ENCODE measurements at regions not wholly inside any gene's neighbourhood (a gene's known extent, or its start where the extent isn't known, plus 50 kb on each side); places are given as distances from the start of the nearest gene placed in this dataset.
A peak's percentile ranks its signal among the peaks of the same experiment; 100 is the strongest.
"Not testable (repeated sequence)": the region's sequence is repeated elsewhere in the genome, so short reads cannot be mapped to it uniquely, and the experiment has no call there.

DNA sequence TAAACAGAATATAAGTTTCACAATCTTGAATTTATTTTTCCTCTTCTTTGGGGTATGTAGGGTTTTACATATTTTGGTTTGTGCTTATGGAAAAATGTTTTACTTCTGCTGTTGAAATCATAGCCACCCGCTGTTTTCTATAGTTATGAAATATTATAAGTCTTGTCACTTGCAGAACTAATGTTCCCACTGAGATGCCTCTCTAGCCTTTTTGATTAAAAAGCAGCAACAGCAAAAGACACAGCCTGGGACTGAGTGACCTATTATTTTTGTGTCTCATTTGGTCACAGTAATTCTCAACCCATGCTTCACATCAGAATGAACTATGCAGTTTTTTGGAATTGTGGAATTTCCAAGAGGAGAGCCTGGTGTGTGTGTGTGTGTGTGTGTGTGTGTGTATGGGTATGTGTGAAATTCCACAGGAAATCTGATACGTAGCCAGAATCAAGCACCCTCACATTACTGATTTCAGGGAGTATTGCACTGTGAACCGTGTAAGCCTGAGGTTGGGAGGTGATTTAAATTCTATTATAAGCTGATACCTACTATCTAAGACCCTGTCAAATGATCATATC, 55.7 kb upstream of the FRMD6 start:
- peak overlapping the region; percentile 1 to 43 (median 38) for H3K27ac Mint-ChIP-seq
- no peaks in the 10 kb centered on the region for H3K9me3 Mint-ChIP-seq
- H3K4me1 Mint-ChIP-seq: peaks cover 33% of the 10 kb centered on the region

DNA sequence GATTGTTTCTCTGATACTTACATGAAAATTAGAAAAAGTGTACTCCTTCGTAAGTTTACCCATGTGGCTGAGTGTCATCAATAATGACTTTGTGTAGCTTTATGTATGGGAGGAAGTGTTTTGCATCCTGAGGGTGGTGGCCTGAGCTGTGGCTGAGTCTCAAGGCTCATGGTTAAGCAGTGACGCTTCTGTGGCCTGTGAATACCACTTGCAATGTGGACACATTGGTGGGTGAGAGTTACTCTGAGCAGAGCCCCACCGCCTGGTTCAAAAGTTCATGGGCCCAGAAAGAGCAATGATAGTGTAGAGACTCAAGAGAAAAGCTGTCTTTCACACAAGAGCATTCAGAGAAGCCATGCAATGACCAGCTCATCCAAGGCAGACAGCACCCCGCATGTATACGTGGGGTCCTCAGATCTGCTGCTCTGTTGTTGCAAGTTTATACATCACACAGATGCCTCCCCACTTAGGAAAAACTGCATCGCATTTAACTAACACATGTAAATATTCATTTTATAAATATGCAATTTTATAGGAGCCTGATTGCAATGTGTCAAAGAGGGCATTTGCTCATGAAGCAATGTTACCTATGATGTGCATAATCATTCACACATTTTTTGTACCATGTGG, 55.1 kb upstream of the FRMD6 start:
- Mint-ChIP-seq H3K36me3 (ENCODE audit: low read depth) (no peaks in the 10 kb centered on the region), H3K27ac (peak overlapping the region in 2 of 3 experiments; percentile 43 to 47), H3K4me3 (no peak overlapping the region), H3K4me1 (peaks cover 33% of the 10 kb centered on the region), H3K27me3 (ENCODE audit: low read depth) (no peaks in the 10 kb centered on the region), H3K9me3 (no peaks in the 10 kb centered on the region)
- TF ChIP-seq, protein P1, sequence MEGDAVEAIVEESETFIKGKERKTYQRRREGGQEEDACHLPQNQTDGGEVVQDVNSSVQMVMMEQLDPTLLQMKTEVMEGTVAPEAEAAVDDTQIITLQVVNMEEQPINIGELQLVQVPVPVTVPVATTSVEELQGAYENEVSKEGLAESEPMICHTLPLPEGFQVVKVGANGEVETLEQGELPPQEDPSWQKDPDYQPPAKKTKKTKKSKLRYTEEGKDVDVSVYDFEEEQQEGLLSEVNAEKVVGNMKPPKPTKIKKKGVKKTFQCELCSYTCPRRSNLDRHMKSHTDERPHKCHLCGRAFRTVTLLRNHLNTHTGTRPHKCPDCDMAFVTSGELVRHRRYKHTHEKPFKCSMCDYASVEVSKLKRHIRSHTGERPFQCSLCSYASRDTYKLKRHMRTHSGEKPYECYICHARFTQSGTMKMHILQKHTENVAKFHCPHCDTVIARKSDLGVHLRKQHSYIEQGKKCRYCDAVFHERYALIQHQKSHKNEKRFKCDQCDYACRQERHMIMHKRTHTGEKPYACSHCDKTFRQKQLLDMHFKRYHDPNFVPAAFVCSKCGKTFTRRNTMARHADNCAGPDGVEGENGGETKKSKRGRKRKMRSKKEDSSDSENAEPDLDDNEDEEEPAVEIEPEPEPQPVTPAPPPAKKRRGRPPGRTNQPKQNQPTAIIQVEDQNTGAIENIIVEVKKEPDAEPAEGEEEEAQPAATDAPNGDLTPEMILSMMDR (IDR thresholded peaks at IDR 0.05; ENCODE audit: unreplicated experiment in 3 of 3): no peak

More for the DNA sequence above, 55.7 kb upstream of the FRMD6 start:
- Mint-ChIP-seq H3K4me3 (no peak overlapping the region), H3K27me3 (ENCODE audit: low read depth) (no peaks in the 10 kb centered on the region), H3K36me3 (ENCODE audit: low read depth) (no peaks in the 10 kb centered on the region)
- TF ChIP-seq, protein P1 (IDR thresholded peaks at IDR 0.05; ENCODE audit: unreplicated experiment in 3 of 3): no peak

DNA sequence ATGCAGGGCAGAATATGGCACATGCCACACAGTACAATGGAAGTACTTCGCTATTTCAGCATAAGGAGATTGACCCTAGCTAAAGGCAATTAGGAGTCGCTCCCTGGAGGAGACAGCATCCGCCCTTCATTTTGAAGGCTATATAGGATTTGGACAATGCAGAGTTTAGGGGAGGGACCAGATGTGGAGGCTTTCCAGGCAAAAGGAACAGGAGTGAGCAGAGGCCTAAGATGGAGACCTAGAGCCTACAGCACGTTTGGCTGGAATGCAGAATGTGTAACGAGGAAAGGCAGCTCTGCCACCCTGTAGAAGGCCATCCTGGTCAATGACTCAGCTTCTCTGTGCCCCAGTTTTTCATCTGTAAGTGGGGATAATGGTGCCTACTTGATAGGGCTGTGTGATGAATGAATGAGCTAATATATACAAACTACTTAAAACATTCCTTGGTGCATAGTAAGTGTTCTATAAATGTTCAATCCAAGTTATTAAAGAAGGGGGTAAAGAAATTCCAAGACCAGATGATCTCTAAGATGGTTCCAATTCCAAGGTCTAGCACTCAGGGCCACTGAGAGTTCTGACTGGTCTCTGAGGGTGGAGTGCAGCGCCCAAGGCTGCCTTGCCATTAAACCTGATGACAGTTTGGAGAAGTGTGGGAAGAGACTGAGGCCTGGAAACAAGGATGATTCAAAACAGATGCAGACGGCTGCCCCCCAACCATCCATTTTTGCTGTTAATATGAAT, 54.3 kb upstream of the FRMD6 start:
- Mint-ChIP-seq H3K36me3 (ENCODE audit: low read depth) (no peaks in the 10 kb centered on the region), H3K4me3 (no peak overlapping the region), H3K4me1 (peaks cover 33% of the 10 kb centered on the region), H3K27me3 (ENCODE audit: low read depth) (no peaks in the 10 kb centered on the region), H3K9me3 (no peaks in the 10 kb centered on the region), H3K27ac (no peak overlapping the region)
- TF ChIP-seq, protein P1 (IDR thresholded peaks at IDR 0.05; ENCODE audit: unreplicated experiment in 3 of 3): no peak

DNA sequence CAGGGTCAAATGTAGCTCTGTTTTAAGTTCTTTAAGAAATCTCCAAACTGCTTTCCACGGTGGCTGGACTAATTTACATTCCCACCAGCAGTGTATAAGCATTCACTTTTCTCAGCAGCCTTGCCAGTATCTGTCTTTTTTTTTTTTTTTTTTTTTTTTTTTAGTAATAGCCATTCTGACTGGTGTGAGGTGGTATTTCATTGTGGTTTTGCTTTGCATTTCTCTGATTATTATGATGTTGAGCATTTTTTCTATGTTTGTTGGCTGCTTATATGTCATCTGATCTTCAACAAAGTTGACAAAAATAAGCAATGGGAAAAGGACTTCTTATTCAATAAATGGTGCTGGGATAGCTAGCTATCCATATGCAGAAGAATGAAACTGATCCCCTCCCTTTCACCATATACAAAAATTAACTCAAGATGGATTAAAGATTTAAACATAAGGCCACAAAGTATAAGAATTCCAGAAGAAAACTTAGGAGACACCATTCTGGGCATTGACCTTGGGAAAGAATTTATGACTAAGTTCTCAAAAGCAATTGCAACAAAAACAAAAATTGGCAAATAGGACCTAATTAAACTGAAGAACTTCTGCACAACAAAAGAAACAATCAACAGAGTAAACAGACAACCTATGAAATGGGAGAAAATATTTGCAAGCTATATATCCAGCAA, 52.6 kb upstream of the FRMD6 start:
- not testable (repeated sequence) for H3K36me3 Mint-ChIP-seq (ENCODE audit: low read depth); H3K9me3 Mint-ChIP-seq; H3K4me3 Mint-ChIP-seq; H3K27me3 Mint-ChIP-seq (ENCODE audit: low read depth)
- H3K27ac Mint-ChIP-seq: peak overlapping the region in 2 of 3 experiments; percentile 3 to 23
- H3K4me1 Mint-ChIP-seq: peaks cover 33% of the 10 kb centered on the region

DNA sequence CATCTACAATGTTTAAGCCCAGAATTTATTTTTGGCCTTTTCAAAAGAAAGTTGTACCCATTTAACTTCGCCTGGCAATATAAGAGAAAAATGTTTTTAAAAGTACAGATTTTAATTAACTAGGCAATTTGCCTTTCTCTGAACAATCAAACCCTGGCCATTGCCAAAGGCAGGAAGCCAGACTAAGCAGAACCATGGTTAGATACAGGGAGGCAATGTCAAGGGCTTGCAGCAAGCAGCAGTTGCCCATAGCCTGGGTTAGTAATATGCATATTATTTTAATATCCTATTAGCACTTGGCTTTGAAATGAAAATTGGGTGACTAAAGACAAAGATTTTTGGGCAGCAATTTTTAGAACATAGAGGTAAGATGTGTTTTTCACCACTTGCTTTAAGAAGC, 51.1 kb upstream of the FRMD6 start:
- Mint-ChIP-seq H3K36me3 (ENCODE audit: low read depth) (no peaks in the 10 kb centered on the region), H3K4me3 (no peak overlapping the region), H3K27me3 (ENCODE audit: low read depth) (no peaks in the 10 kb centered on the region), H3K9me3 (no peaks in the 10 kb centered on the region), H3K27ac (peak overlapping the region in 1 of 3 experiments; percentile 23), H3K4me1 (peaks cover 27% of the 10 kb centered on the region)
- TF ChIP-seq, protein P1 (IDR thresholded peaks at IDR 0.05; ENCODE audit: unreplicated experiment in 3 of 3): no peak

Measured in nephron (organoid).